Astrocyte of the cerebellum (primary cell): ENCODE measurements at regions not wholly inside any gene's neighbourhood (a gene's known extent, or its start where the extent isn't known, plus 50 kb on each side); places are given as distances from the start of the nearest gene placed in this dataset.

Experiments used
- DNase-seq: peaks from one replicate; pipeline ENCODE4 v3.0.0-alpha.2; 2011; ENCODE audit warnings: low read depth
- H3K4me3 ChIP-seq: 2 replicates; pipeline ENCODE4 v1.5.1; 2011; ENCODE audit warnings: mild to moderate bottlenecking, low read depth, low read length, moderate library complexity
- CTCF ChIP-seq: IDR thresholded peaks from 2 replicates; pipeline ENCODE4 v1.5.1; 2012; ENCODE audit warnings: low read length, low read depth, moderate library complexity, mild to moderate bottlenecking; ENCODE audit errors: missing control alignments
- in situ Hi-C: cut with HindIII; loops from 2 replicates; pipeline ENCODE4 v1.10.0; 2017; ENCODE audit warnings: low sequenced_read_pairs

- DNase-seq: no peak
- H3K4me3 ChIP-seq: no peak overlapping the region
- in situ Hi-C loops: no loop called here
- TF ChIP-seq CTCF: no peak
These were observed 310.5 kb upstream of the ADAMTS9 start for GRCh38 chr3:64998317-64998716.

DNA sequence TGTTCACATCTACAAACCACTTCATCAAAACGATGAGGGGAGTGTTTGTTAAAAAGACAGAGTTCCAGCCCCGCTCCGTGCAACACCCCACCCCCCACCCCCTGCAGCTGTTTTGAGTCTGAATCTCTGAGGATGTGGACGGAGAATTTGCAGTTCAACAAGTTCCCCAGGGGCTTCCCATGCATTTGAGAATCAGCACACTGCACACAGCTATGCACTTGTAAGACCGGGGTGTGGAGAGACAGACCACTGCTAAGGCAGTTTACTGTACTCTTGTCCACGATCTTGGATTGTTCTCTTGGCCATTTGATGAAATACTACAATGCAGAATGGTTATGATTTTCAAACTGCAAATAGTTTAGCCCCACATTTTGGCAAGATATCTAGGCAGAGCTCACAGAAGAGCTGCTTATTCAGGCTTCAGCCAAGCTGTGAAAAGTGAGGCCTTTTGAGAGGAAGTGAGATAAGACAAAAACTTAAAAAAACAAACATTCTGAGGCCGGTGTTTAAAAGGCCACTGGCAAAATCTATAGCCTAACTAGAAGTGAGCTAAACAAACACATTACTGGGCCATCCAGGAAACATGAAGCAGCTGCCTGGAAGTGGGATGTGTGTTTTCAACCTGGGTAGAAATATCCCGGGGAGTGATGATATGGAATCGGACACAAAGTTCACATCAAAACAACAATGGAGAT is 308.2 kb upstream of the ADAMTS9 start:
- in situ Hi-C loops: no loop called here
- no peak for DNase-seq
- no peak for TF ChIP-seq CTCF
- H3K4me3 ChIP-seq: no peak overlapping the region

GRCh38 chr3:64993781-64994180 is 306.0 kb upstream of the ADAMTS9 start:
- in situ Hi-C loops: no loop called here
- DNase-seq: no peak
- no peak for TF ChIP-seq CTCF
- H3K4me3 ChIP-seq: no peak overlapping the region

DNA sequence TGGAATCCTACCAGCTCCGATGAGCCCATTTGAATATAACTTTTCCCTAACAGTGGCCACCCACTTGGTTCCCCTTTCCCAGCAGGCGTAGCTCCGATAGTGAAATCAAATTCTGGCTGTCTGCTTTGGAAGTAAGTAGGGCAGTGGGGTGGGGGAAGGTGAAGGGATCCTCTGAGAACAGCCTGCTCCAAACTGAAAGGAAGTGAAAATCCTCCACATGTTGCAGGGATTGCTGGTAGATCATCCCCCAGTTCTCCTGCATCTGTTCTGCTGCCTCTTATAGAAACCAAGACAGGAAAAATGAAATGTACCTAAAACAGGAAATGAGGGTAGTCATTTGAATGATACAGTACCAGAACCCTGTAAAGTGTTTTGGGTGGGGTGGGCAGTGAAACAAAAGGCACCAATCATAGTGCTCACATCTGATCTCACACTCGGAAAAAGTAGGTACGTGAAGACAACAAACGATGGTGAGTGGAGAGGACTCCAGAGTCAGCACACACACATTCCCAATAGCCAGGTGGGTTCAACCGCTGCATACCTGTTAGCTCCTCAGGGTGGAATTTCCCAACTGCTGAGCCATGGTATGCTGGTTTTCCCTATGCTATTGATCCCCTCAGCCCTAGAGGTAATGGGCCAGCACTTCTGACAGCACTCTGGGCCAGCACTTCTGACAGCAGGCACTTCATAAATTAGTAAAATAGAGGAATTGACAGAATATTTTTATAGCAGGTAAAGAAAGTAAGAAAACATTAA is 304.9 kb upstream of the ADAMTS9 start:
- in situ Hi-C loops: no loop called here
- no peak for TF ChIP-seq CTCF
- DNase-seq: no peak
- H3K4me3 ChIP-seq: no peak overlapping the region

GRCh38 chr3:64988188-64988587 is 300.4 kb upstream of the ADAMTS9 start:
- no peak for TF ChIP-seq CTCF
- no peak for DNase-seq
- in situ Hi-C loops: no loop called here
- H3K4me3 ChIP-seq: no peak overlapping the region

- in situ Hi-C loops: no loop called here
- no peak for TF ChIP-seq CTCF
These were observed 299.9 kb upstream of the ADAMTS9 start for GRCh38 chr3:64987726-64988125.

More at GRCh38 chr3:64987726-64988125, 299.9 kb upstream of the ADAMTS9 start:
- DNase-seq: no peak
- no peak overlapping the region for H3K4me3 ChIP-seq
